ENCODE measurements at regions not wholly inside any gene's neighbourhood (a gene's known extent, or its start where the extent isn't known, plus 50 kb on each side); places are given as distances from the start of the nearest gene placed in this dataset.

- 95% methylated on average over 3 of the region's 3 CpGs for WGBS (ENCODE audit: insufficient coverage)
- Mint-ChIP-seq H3K4me1 (peaks cover 6% of the 10 kb centered on the region), H3K4me3 (peak overlapping the region in 1 of 2 donors; percentile 18), H3K27ac (no peak overlapping the region), H3K9me3 (peaks cover 0 to 4% (median 0%) of the 10 kb centered on the region in 7 donors), H3K36me3 (no peaks in the 10 kb centered on the region), H3K27me3 (ENCODE audit: low read depth in 3 of 3) (peaks cover 48 to 54% (median 53%) of the 10 kb centered on the region in 3 donors)
- no peaks in the 10 kb centered on the region for H4K20me1 ChIP-seq (ENCODE audit: insufficient read depth, low read length)
- intact Hi-C loops (cut with micrococcal nuclease): no loop called here
- H3K27ac ChIP-seq (ENCODE audit: low read depth in 1 of 2, low read length in 2 of 2): no peak overlapping the region
- H3K9me3 ChIP-seq (replicated peaks in 1 of 2; ENCODE audit: control insufficient read depth in 1 of 2, insufficient read depth in 1 of 2, low read length in 2 of 2): peaks cover 0 to 21% of the 10 kb centered on the region in 2 donors
- TF ChIP-seq, protein P1, sequence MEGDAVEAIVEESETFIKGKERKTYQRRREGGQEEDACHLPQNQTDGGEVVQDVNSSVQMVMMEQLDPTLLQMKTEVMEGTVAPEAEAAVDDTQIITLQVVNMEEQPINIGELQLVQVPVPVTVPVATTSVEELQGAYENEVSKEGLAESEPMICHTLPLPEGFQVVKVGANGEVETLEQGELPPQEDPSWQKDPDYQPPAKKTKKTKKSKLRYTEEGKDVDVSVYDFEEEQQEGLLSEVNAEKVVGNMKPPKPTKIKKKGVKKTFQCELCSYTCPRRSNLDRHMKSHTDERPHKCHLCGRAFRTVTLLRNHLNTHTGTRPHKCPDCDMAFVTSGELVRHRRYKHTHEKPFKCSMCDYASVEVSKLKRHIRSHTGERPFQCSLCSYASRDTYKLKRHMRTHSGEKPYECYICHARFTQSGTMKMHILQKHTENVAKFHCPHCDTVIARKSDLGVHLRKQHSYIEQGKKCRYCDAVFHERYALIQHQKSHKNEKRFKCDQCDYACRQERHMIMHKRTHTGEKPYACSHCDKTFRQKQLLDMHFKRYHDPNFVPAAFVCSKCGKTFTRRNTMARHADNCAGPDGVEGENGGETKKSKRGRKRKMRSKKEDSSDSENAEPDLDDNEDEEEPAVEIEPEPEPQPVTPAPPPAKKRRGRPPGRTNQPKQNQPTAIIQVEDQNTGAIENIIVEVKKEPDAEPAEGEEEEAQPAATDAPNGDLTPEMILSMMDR (IDR thresholded peaks at IDR 0.05): no peak
- H3K9ac ChIP-seq (ENCODE audit: insufficient read depth, low read length, poor library complexity, severe bottlenecking): no peak overlapping the region
- no peak overlapping the region for H3K4me3 ChIP-seq (replicated peaks in 1 of 3; ENCODE audit: low read depth in 2 of 3, low read length in 3 of 3)
- H3K27me3 ChIP-seq (ENCODE audit: control insufficient read depth in 2 of 2, insufficient read depth in 2 of 2, low read length in 2 of 2): peaks cover 48 to 50% of the 10 kb centered on the region in 2 donors
- no peaks in the 10 kb centered on the region for H3K36me3 ChIP-seq (replicated peaks in 1 of 2; ENCODE audit: control insufficient read depth in 1 of 2, insufficient read depth in 2 of 2, low read length in 2 of 2)
- DNase-seq: no peak
- no peaks in the 10 kb centered on the region for H3K4me1 ChIP-seq (ENCODE audit: control insufficient read depth in 1 of 2, insufficient read depth in 2 of 2, low read length in 2 of 2)
- H2AFZ ChIP-seq (ENCODE audit: insufficient read depth, low read depth, low read length, poor library complexity, severe bottlenecking): no peak overlapping the region
- no peak overlapping the region for H3K4me2 ChIP-seq (replicated peaks; ENCODE audit: extremely low read depth, low read length, poor library complexity, severe bottlenecking)
- no peaks in the 10 kb centered on the region for H3K79me2 ChIP-seq (ENCODE audit: insufficient read depth, low read length)
Measured at GRCh38 chr3:124587053-124587408, 143.2 kb upstream of the UMPS start.

DNA sequence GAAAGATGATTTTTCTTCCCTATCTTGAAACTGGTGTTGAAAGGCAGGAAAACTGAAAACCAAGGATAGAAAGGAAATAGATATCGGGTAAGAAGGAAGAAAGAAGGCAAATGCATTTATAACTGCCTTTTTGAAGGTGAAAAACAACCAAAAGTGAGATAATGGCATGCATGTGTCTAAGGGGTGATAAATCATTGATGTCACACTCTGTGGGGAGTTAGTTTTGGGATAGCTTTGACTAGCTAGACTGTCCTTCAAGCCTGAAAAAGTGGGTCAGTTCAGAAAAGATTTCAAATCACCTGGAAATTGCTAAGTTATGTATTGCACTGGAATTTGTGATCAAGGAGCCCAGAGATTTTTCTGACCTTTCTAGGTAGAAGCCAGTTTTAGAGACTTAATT is 142.2 kb upstream of the UMPS start:
- H3K79me2 ChIP-seq (ENCODE audit: insufficient read depth, low read length): no peaks in the 10 kb centered on the region
- Mint-ChIP-seq H3K4me3 (no peak overlapping the region), H3K36me3 (no peaks in the 10 kb centered on the region), H3K9me3 (peaks cover 0 to 4% (median 0%) of the 10 kb centered on the region in 7 donors), H3K4me1 (peaks cover 6% of the 10 kb centered on the region), H3K27me3 (ENCODE audit: low read depth in 3 of 3) (peaks cover 44 to 54% (median 51%) of the 10 kb centered on the region in 3 donors), H3K27ac (no peak overlapping the region)
- no peak overlapping the region for H3K4me2 ChIP-seq (replicated peaks; ENCODE audit: extremely low read depth, low read length, poor library complexity, severe bottlenecking)
- no peak overlapping the region for H2AFZ ChIP-seq (ENCODE audit: insufficient read depth, low read depth, low read length, poor library complexity, severe bottlenecking)
- H3K27me3 ChIP-seq (ENCODE audit: control insufficient read depth in 2 of 2, insufficient read depth in 2 of 2, low read length in 2 of 2): peaks cover 47 to 49% of the 10 kb centered on the region in 2 donors
- WGBS (ENCODE audit: insufficient coverage): 50% methylated on average over 1 of the region's 1 CpG
- H3K9me3 ChIP-seq (replicated peaks in 1 of 2; ENCODE audit: control insufficient read depth in 1 of 2, insufficient read depth in 1 of 2, low read length in 2 of 2): peaks cover 0 to 21% of the 10 kb centered on the region in 2 donors
- H4K20me1 ChIP-seq (ENCODE audit: insufficient read depth, low read length): no peaks in the 10 kb centered on the region
- H3K4me1 ChIP-seq (ENCODE audit: control insufficient read depth in 1 of 2, insufficient read depth in 2 of 2, low read length in 2 of 2): no peaks in the 10 kb centered on the region
- DNase-seq: no peak
- H3K9ac ChIP-seq (ENCODE audit: insufficient read depth, low read length, poor library complexity, severe bottlenecking): no peak overlapping the region
- TF ChIP-seq, protein P1 (IDR thresholded peaks at IDR 0.05): no peak
- no peak overlapping the region for H3K4me3 ChIP-seq (replicated peaks in 1 of 3; ENCODE audit: low read depth in 2 of 3, low read length in 3 of 3)
- H3K27ac ChIP-seq (ENCODE audit: low read depth in 1 of 2, low read length in 2 of 2): no peak overlapping the region
- H3K36me3 ChIP-seq (replicated peaks in 1 of 2; ENCODE audit: control insufficient read depth in 1 of 2, insufficient read depth in 2 of 2, low read length in 2 of 2): no peaks in the 10 kb centered on the region
- intact Hi-C loops (cut with micrococcal nuclease): no loop called here

All from CD14-positive monocyte (primary cell).